NCI-H146 treated with DMSO at 0.1 percent for 48 hours (cell line): ENCODE measurements at regions not wholly inside any gene's neighbourhood (a gene's known extent, or its start where the extent isn't known, plus 50 kb on each side); places are given as distances from the start of the nearest gene placed in this dataset.
"Not testable (repeated sequence)": the region's sequence is repeated elsewhere in the genome, so short reads cannot be mapped to it uniquely, and the experiment has no call there.

Experiments used
- DNase-seq: peaks from one replicate; lab custom pipeline; 2025; ENCODE audit not compliant: unreplicated experiment; lab: John Stamatoyannopoulos, UW

GRCh38 chr13:104567114-104567513 is 1500.9 kb upstream of the SLC10A2 start:
- no peak for DNase-seq

DNA sequence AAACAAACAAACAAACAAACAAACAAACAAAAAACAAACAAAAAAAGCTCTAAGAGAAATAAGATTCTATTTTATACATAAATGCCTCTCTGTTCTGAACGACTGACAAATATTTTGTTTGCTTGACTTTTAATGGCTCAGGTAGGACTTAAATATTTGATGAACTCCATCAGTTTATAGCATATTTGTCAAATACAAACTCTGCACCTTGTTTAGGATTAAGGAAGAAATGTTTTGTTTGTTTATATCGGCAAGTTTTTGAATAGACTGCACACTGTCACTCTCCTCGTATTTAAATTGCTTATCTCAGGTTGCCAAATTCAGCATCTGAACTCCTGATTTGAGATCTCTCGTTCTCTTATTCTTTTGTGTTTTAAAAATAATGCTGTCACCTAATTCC is 1499.7 kb upstream of the SLC10A2 start:
- DNase-seq = no peak

- no peak for DNase-seq
These were observed 1487.7 kb upstream of the SLC10A2 start for GRCh38 chr13:104553896-104554295.

- no peak for DNase-seq
These were observed 1487.0 kb upstream of the SLC10A2 start for GRCh38 chr13:104553186-104553585.

GRCh38 chr13:104534847-104535246 is 1468.6 kb upstream of the SLC10A2 start:
- no peak for DNase-seq

DNA sequence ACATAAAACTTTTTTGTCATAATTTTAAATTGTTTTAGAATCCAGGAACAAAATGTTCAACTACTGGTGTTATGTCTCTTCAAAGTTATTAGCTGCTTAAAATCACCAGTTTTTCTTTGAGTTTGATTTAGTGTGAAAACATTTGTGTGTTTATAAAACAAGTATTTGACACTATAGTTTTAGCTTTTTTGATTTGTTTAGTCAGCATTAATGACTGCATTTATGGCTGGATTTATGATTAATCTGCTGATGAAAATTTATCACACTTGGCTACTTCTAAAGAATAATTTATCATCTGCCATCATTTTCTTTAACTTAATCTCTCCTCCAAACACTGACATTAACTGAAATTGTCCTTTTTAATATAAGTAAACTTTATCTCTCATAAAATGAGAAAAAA is 1465.9 kb upstream of the SLC10A2 start:
- no peak for DNase-seq

DNA sequence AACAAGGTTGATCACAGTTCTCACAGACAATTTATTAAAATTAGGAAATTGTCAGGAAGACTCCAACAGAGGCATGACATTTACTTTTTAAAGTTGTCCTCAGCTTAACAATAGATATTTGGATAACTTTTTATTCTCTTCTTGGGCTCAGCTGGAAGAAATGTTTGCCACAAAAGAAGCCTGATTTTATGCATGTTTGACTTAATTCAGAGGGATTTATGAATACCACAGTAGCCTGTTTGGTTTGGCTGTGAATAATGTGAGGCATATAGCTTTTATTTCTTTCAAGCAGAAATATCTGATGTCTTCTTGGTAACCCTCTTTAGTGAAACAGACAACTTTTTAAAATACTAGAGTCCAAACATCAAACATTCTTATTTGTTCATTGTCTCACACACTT is 1464.5 kb upstream of the SLC10A2 start:
- no peak for DNase-seq

DNA sequence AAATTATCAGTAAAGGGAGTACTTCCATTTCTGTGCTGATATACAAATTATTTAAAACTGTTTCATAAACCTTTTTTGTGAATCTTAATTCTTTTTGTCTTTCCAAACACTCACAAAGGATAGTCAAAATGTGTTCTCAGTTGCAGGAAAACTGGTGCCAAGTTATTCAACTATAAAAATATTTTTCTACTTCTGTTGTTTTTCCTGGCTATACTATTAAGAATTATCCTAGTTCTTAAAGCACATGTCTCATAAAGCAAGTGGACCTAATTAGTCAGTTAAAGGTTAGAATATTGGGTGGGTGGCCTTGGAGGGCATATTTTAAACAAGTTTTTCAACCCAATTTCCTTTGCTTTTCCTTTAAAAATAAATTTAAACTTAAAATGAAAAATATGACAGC is 1460.3 kb upstream of the SLC10A2 start:
- DNase-seq = no peak

DNA sequence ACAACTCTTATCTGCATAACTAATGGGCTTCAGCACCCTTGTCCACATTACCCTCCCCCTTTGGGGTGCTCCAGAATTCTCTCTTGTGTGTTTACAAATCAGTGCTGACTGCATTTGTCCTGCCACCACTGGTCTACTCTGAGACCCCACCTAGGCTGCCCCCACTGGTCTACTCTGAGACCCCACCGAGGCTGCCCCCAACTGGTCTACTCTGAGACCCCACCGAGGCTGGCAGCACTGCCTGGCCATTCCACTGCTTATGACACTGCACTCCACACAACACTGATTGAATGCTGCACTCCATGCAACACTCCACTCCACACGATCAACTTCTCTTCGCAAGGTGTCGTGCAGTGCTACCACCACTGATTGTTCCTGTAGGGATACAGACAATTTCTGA is 1459.2 kb upstream of the SLC10A2 start:
- DNase-seq = no peak

DNA sequence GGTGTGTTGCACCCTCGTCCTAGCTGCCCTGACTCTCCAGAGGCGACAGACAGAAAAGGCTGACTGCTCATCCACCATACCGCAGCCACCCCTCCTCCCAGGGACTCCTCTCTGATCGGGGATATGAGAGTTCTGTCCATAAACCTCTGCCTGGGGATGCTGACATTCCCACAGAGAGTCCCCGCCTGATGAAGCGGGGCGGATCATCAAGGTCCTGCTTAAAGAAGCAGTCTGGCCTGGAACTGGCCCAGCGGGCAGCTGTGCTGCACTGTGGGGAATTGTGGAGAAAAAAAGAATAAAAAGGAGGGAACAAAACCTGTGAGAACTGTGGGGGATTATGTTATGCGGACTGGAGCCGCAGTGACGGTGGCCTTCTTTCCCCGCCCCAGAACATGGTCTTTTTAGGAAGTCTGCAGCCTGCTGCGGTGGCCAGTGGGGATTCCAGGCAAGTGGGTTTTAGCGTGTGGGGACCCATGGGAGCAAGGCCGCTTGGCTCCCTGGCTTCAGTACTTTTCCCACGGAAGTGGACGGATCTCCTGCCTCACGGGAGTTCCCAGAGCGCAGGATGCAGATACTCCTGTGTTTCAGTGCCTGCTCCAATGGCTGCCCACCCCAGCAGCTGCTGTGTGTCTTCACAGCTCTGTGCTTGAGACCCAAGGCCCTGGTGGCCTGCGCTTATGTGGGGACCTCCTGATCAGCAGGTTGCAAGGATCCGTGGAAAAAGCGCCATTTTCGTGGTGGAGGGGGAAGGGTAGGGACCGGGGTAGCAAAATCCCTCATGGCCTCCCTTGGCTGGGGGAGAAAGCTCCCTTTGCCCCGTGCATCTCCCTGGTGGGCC is 1456.2 kb upstream of the SLC10A2 start:
- DNase-seq = no peak

GRCh38 chr13:104510422-104510821 is 1444.2 kb upstream of the SLC10A2 start:
- DNase-seq = no peak

DNA sequence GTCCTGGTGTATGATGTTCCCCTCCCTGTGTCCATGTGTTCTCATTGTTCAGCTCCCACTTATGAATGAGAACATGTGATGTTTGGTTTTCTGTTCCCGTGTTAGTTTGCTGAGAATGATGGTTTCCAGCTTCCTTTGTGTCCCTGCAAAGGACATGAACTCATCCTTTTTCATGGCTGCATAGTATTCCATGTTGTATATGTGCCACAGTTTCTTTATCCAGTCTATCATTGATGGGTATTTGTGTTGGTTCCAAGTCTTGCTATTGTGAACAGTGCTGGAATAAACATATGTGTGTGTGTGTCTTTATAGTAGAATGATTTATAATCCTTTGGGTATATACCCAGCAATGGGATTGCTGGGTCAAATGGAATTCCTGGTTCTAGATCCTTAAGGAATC is 1427.3 kb upstream of the SLC10A2 start:
- not testable (repeated sequence) for DNase-seq

- no peak for DNase-seq
These were observed 1425.7 kb upstream of the SLC10A2 start for GRCh38 chr13:104491916-104492315.

DNA sequence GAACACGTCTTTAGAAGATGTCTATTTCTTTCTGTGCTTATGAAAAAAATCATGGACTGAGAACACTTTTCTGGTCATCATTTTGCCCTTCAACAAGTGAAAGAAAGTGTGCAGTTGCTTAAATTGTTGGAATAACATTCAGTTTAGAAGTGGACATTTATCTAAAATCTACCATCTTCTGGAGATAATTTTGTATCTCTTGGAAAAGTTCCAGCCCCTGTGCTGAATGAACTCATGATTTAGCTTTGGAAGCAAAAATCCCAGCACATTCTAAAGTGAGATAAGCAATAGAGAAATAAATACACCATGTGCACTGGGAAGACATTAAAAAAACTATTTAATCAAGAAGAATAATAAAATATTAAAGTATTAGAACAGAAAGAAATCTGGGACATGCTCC is 1420.8 kb upstream of the SLC10A2 start:
- DNase-seq = no peak

- no peak for DNase-seq
These were observed 1419.4 kb upstream of the SLC10A2 start for GRCh38 chr13:104485571-104485970.

GRCh38 chr13:104483631-104484030 is 1417.4 kb upstream of the SLC10A2 start:
- no peak for DNase-seq

DNA sequence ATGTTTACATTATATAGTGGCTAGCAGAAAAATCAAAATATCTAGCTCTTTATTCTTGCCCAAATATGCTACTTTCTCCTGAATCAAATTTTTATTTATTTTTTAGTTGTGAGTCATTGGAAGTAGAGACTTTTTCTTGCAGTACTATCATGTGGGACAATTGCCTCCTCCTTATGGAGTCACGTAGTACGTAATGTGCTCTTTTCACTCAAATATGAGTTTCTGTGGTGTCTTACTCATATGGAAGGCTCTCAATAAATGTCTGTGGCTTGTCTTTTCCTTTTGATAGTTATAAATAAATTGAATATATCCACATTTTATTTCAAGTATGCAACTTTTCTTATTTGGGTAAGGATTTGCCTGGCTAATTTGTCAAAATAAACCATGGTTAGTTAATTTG is 1411.0 kb upstream of the SLC10A2 start:
- no peak for DNase-seq

GRCh38 chr13:104473936-104474335 is 1407.7 kb upstream of the SLC10A2 start:
- DNase-seq = no peak

- no peak for DNase-seq
These were observed 1399.8 kb upstream of the SLC10A2 start for GRCh38 chr13:104466016-104466415.

- no peak for DNase-seq
These were observed 1394.8 kb upstream of the SLC10A2 start for GRCh38 chr13:104461049-104461448.

- DNase-seq = no peak
These were observed 1394.3 kb upstream of the SLC10A2 start for GRCh38 chr13:104460554-104460953.

- no peak for DNase-seq
These were observed 1383.8 kb upstream of the SLC10A2 start for GRCh38 chr13:104450006-104450405.

- DNase-seq = no peak
These were observed 1381.1 kb upstream of the SLC10A2 start for GRCh38 chr13:104447348-104447747.
